NCI-H1930 (cell line): ENCODE measurements at regions not wholly inside any gene's neighbourhood (a gene's known extent, or its start where the extent isn't known, plus 50 kb on each side); places are given as distances from the start of the nearest gene placed in this dataset.

Source experiments
- DNase-seq, 2 experiments: peaks; one replicate each; lab custom pipeline; 2025; lab: John Stamatoyannopoulos, UW

DNA sequence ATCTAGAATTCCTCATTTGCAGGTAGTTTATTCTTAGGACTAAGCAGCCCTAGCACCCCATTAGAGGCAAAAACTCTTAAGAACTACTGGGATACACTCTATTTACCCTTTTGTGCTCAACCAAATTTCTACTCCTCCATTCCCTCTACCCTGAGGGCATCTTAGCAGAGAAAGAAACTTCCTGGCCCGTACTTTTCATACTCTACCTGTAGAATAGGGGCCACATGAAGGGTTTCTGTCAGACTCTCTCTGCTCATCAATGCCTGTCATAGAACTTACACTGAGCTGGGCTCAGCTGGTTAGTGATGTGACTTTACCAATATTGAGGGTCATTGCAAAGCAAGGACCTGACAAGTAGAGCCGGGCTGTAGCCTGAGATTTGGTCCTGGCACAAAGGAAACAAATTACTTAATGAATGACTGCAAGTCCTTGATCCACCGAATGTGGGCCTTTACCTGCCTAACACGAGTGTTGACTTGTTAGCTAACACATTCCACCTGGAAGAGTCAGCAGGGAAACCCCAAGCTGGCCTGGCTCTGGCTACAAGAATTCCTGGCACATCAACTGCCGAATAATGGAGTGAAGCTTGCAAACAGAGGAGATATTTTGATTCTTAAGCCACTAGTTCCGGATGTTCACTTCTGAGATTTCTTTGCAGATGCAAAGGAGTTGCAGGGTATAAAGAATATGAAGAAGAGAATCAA is 280.5 kb upstream of the JAG1 start:
- DNase-seq: no peak

DNA sequence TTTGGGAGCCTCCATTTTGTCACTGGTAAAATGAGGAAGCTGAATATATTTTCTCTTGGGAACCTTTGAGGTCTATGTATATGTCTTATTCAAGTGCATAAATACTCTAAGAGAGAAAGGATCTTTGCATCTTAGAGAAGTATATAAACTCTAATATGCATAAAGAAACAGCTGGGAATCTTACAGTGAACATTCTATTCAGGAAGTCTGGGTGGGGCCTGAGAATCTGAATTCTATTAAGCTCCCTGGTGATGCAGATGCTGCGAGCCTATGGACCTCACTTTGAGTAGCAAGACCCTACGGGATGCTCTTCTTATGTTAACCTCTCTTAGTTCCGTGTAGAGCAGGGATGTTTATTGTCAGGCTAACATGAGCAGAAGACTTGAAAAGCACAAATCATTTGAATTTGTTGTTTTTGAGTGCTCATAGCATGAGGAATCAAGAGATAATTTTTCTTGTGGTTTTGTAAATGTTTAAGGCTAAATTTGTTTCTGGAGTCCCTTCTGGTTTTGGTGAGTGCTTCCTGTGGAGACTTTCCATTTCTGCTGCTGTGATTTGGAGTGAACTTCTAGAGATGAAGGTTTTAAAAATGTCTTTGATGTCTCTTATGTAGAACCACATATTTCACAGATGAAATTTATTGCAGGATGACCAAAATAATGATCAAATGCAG is 281.2 kb upstream of the JAG1 start:
- DNase-seq: no peak

DNA sequence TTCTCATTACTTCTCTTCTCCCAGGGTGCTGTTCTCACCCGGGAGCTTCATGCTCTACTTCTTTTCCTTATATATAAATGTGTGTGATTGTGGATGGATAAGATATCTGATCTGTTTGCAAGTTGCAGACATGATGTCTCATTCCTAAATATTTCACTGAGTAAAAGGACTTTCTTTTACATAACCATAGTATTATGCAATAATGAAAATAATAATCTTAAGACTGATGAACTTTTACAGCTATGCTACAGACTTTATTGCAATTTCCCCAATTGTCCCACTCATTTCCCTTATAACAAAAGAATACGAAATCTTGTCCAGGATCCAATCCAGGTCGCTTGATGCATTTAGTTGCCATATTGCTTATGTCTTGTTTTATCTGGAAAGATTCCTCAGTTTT is 284.5 kb upstream of the JAG1 start:
- DNase-seq: no peak

DNA sequence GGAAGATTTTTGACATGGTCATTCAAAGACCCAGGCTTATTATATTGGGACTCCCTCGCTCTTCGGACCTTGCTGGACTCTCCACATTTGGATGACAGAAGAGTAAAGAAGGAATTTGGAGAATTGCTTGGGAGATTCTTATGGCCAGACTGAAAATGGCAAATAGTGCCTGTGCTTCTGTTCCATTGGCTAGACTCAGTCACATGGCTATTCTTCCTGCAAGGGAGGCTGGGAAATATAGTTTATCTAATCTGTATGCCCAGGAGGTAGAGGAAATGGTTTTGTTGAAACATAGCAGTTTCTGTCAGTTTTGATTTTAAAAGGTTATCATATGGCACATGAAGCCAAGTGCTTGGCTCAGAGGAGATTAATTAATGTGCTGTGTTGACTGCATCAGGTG is 286.6 kb upstream of the JAG1 start:
- DNase-seq: no peak

DNA sequence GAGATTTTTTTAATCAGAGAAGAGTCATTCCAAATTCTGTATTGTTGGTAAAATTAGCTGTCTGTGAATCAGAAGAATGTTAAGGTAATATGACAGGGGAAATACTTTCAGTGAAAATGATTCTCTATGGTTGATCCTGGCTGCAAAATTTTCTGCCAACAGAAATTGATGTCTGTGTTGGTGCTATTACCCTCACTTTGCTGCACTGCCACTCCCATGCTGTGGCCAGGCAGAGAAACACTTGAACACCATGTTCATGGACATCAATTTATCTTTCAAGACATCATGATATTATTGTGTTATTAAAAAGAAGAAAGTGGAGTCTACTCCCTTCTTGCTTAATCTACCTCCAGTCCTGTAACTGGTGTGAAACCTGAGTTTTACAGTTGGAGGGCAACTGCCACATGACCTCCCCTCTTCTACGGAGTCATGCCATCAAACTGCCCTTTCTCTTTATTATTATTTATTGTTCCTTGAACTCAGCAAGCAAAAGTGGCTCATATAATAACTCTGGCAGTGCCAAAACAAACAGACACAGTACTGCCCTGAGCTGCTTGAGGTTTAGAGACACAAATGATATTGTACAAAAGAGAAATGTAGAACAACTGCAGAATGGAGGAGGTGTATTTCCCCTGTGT is 288.0 kb upstream of the JAG1 start:
- DNase-seq: no peak

DNA sequence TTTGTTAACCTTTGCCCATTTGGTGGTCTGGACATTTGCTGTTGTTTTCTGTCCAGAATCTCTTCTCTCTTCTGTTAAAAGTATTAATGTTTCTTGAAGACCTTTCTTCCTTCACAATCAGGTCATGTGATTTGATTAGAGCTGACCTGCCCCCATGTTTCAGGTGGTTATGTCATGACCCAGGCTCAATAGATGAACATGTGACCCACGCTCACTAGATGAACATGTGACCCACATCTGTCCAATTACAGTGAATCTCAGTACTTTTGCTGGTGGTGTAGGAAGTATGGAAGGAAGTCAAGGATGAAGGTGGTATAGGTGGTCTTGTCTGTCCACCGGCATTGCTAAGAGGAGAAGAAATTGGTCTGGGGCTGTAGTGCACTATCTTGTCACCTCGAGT is 289.1 kb upstream of the JAG1 start:
- no peak for DNase-seq

DNA sequence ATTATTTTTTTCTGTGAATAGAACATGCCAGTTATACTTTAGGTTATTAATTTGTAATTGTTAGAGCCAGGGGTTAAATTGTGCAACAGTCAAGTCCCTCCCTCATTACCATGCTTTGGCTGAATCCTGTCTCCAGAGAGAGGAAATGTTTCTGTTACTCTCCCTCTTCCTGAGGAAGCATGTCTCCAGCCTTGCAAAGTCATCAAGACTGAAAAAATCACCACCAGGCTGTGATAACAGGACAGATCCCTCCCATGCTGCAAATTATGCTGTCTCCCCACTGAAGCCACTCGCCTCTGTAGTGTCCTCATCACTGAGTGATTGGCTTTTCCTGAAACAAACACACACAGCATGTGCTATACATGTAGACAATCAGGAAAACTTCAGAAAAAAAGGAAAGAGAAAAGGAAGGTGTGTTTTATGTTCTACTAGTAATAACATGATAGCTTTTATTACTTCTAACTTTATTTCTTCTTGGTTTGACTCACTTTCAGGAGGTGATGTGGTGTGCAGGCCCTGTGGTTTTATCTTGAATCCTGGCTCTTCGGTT is 290.0 kb upstream of the JAG1 start:
- no peak for DNase-seq

DNA sequence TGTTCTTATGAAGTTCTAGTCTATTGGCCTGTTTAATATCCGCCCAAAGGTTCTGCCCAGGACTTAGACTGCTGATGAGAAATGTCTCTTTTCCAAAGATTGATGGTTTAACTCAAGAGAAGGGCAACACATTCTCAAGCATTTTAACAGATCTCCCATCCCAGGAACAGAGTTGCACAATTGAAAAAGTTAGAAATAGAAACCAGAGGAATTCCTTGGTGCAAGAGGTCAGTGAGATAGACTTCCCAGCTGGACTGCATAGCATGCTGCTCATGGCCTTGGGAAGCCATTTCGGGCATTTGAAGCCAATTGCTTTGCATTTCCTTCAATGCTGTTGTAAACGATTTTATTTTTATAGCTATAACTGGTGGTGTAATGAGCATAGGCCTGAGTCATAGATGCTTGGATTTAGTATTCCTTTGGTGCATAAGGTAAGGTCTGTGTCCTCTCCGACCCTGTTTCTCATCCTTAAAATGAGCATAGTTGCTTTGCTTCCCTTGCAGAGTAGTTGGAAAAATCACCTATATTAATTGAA is 292.2 kb upstream of the JAG1 start:
- no peak for DNase-seq

DNA sequence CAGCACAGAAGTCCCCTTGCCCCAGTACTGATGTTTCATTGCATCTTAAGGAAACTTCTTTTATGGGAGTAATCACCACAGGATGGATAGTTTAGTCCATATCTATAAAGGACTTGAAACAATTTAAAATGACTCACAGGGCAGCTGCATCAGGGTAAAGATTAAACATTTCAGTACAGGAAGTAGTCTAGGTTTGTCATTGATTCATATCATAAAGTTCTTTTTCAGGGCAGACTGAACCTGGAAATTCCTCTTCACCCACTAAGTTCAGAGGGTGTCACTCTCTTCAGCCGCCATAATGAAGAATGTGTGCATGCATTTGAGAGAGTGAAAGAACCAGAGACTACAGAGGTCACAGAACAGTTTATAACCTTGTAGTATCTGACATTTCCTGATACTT is 296.3 kb upstream of the JAG1 start:
- DNase-seq: no peak

DNA sequence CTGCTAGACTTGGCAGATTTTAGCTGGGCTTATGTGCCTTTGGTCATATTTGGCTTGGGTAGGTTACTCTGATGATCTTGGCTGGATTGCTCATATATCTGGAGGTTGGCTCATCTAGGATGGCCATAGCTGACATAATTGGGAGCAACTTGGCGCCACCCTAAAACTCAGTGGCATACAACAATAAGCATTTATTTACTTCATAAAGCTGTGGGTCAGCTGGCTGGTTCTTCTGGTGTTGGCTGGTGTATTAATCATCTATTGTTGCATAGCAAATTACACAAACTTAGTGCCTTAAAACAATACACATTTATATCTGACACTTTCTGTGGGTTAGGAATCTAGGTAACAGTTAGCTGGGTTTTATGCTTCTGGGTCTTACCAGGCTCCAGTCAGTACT is 297.3 kb upstream of the JAG1 start:
- DNase-seq: no peak

DNA sequence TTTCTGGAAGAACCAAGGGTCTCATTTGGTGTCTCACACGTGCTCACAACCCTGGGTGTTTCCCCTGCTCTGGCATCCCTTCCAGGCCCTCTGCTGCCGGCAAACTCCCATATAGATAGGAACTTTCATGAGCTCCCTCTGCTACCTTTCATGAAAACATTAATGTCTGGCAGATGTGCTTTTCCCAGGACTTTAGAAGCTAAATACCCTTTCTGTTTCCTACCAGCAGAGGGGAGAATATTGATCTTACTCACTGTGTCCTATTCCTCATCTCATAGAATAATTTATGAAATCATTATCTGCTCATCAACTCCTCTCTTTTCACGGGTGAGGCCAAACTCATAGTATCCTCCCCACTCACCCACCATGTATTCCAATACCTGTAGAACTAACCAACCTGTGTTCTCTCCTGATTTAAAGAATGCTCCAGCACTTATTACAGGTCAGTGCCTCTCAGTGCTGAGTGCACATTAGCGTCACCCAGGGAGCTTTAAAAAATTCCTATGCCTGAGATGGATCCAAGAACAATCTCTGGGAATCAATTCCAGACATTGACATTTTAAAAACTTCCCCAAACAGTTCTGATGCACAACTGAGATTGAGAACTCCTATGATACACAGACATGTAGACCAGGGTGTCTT is 298.5 kb upstream of the JAG1 start:
- no peak for DNase-seq

DNA sequence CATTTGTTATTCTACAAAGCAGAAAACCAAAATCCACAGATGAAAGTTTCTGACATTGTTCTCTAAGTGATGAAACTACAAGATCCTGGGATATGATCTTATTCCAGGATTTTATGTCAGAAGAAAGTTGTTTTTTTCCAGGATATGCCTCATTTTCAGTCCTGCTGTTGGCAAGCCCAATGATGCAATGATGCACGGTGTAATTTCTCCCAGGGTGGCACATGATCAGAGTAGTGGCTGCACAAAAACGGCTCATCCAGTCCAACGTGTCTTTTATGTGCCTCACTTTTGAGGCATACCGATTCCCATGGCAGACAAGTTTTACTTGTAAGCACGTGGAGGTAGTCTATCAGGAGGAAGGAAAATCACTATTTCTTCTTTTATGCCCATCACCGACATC is 302.3 kb upstream of the JAG1 start:
- no peak for DNase-seq

DNA sequence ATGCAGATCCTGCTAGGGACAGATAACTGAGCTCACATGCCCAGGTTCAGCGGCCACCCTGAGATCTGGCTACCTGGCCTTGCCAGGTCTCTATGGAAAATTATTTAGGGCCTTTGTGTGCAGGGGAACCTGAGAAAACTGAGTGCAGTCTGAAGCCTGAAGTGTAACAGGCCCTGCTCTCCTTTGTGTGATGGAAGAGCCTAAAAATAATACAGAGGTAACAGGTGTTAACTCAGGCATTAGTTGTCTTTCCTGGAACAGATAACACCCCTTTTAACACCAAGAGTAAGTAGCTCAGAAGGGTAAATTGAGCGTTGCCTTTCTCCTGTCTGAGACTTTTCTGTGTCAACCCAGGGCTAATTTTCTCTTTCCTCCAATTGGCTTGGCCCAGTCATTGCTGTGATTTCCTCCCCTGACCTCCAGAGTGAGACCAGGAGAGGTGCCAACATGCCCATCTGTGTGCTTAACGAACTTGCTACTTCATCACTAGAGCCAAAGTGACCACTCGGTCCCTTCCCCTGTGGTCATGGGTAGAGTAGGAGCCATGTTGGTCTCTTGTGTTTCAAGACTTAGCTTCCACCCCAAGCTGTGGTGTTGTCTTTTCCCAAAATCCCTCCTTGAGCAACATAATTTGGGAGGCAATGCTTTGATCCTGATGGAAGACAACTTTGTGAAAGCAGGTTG is 304.4 kb upstream of the JAG1 start:
- DNase-seq: no peak

DNA sequence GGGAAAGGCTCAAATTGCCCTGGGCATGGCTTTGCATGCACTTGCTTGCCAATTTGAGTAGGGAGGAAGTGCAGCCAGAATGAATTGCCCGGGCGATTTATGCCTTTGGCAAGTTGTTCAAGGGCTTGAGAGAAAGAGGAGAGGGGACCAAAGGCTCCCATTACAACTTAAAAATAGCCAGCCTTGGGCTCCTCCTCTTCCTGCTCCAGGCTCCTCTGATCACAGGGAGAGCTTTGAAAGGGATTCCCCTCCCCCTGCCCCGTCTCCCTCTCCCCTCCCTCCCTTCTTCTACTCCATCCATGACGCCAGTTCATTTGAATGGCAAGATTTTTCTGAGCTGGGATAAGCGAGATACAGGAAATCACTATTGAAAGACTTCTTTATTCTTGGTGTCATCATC is 304.9 kb upstream of the JAG1 start:
- DNase-seq: no peak

DNA sequence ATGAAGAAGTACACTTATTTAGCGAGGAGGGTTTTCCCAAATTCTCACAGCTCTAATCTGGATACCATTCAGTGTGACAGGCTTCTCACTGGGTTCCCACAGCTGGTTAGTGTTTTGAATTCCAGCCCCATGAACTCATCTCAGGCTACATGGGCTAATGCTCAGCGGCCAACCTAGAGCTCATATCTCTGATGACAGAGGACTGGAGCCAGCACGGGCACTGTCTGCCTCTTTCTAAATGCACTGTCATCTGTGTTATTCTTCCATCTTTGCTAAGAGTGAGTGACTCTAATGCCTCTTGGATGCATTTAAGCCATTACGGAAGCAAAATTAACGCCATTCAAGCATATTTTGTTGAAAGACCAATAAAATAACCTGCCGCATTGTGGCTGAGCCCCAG is 308.9 kb upstream of the JAG1 start:
- no peak for DNase-seq

DNA sequence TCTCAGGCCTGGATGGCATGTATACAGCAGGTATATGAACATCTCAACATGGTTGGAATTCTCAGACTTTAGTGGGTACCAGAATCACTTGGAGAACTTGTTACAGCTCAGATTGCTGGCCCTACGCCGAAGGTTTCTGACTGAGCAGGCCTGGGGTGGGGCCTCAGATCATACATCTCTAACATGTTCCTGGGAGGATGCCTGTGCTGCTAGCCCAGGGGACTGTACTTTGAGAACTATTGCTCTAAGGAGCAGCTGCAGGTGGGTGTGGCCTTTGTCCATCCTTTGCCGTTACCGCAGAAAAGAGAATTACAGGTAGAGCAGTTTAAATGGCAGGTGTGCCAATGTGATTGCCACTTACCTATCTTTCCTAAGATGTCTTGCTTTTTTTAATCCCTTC is 310.5 kb upstream of the JAG1 start:
- no peak for DNase-seq

DNA sequence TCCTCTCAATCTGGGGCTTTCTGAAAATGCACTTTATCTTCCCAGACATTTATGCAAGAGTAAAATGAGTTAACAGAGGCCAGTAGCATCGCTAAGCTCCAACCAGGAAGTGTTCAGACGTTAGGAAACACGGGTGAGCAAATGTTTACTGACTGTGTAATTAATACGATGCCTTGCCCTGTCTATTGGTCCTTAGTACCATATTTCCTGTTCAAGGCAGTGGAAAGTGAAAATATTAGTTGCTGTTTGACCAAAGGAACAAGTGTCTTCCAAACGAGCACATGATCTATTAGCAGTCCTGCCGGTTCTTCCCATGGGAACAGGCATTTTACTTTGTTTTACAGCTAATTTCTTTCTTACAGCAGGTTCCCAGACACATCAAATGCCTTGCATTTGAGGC is 311.1 kb upstream of the JAG1 start:
- DNase-seq: no peak

DNA sequence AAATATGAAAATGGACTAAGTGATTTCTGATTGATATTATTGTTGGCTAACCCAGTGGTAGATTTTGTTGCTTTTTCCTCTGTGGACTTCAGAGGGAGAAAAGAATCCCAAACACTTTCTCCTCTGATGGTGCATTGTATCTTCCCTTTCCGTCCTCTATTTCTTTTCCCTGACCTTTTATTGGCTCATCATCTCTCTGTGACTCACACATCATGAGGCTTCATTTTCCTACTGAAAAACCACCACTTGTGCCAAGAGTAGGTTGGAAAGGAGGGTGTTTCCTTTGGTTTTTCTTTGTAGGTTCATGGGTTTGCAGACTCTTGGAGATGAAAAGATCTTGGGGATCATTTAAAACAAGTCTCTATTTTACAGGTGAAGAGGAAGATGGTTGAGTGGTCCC is 311.7 kb upstream of the JAG1 start:
- DNase-seq: no peak

DNA sequence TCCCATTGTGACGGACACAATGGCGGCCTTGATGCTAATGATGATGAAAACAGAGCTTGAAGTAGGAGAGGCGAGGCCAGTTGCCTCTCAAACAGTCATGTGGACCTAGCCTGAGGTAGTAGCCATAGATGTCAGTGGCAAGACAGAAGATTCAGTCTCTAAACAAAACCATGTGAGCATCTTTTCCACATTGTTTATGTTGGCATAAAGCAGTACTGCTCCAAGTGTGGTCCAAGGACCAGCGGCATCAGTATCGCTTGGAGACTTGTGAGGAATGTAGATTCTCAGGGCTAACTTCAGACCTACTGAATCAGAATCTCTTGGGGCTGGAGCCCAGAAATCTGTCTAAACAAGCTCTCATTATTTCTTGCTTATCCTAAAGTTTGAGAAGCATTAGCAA is 312.8 kb upstream of the JAG1 start:
- no peak for DNase-seq

DNA sequence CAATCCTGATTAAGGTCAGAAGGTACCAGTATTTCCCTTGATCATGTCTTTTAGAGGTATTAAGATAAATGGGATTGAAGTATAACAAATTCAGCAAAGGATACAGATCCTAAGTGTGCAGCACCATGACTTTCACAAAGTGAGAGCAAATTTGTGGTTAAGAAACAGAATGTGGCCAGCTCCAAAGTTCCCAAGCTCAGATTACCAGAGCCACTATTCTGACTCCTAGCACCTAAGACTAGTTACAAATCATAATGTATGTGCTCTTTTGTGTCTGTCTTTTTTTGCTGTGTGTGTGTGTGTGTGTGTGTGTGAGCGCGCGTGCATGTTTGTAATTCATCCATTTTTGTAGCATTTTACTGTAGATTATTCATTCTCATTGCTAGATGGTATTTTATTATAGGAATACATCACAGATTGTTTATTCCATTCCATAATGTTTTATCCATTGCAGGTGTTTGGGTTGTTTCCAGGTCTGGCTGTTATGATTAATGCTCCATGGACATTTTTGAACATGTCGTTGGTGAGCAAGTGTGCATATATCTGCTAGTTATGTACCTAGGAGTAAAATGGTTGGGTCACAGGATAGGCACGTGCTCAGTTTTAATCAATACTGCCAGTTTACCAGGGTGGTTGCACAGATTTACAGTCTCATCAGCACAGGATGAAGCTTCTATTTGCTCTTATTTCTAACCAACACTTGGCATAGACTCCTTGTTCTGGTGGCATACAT is 314.0 kb upstream of the JAG1 start:
- DNase-seq: no peak
